ENCODE measurements at regions not wholly inside any gene's neighbourhood (a gene's known extent, or its start where the extent isn't known, plus 50 kb on each side); places are given as distances from the start of the nearest gene placed in this dataset.

GRCh38 chr5:5980538-5980895 is 397.8 kb downstream of the MED10 start:
- no peak overlapping the region for H3K27ac ChIP-seq (ENCODE audit: insufficient read depth, low read depth, low read length)
- no peak overlapping the region for H3K4me2 ChIP-seq (ENCODE audit: insufficient read depth, low read length)
- H4K20me1 ChIP-seq (replicated peaks; ENCODE audit: control insufficient read depth, extremely low read depth, insufficient read depth, low read length), result no peaks in the 10 kb centered on the region
- no peak overlapping the region for H3K4me3 ChIP-seq (replicated peaks in 1 of 3; ENCODE audit: insufficient read depth in 1 of 3, low read depth in 1 of 3, low read length in 3 of 3)
- H3K9me1 ChIP-seq (replicated peaks; ENCODE audit: control insufficient read depth, extremely low read depth, insufficient read depth, low read length), result no peaks in the 10 kb centered on the region
- no peaks in the 10 kb centered on the region for H3K79me2 ChIP-seq (ENCODE audit: control insufficient read depth, insufficient read depth, low read length)
- H2AFZ ChIP-seq (ENCODE audit: low read depth, low read length), result no peak overlapping the region
- no peak overlapping the region for H3K9ac ChIP-seq (replicated peaks; ENCODE audit: extremely low read depth, insufficient read depth, low read length)
- peaks cover 4% of the 10 kb centered on the region for H3K9me3 ChIP-seq (replicated peaks; ENCODE audit: control insufficient read depth, insufficient read depth, low read length)
- H3K36me3 ChIP-seq (ENCODE audit: control insufficient read depth in 2 of 2, extremely low read depth in 1 of 2, insufficient read depth in 2 of 2, low read length in 2 of 2), result no peaks in the 10 kb centered on the region
- intact Hi-C loops (cut with micrococcal nuclease) (no loop called here), dilution Hi-C loops (cut with MboI; ENCODE audit: extremely low pct_ligation_motif_present, low sequenced_read_pairs) (no loop called here)
- CTCF ChIA-PET, result no interaction called here
- H3K27me3 ChIP-seq (ENCODE audit: control insufficient read depth in 2 of 2, insufficient read depth in 2 of 2, low read length in 2 of 2), result no peaks in the 10 kb centered on the region
- no TSS peak for BruUV-seq (replicated peaks)
- no peak for TF ChIP-seq JUN (IDR thresholded peaks at IDR 0.05; ENCODE audit: borderline replicate concordance, insufficient read depth, insufficient read length, low read depth)
- TF ChIP-seq POLR2A (IDR thresholded peaks at IDR 0.05; ENCODE audit: low read depth, low read length), result no peak
- TF ChIP-seq MAX (IDR thresholded peaks at IDR 0.05; ENCODE audit: insufficient read depth, insufficient read length), result no peak
- TF ChIP-seq FOS (IDR thresholded peaks at IDR 0.05; ENCODE audit: borderline replicate concordance, insufficient read depth, low read length), result no peak
- TF ChIP-seq CTCF (IDR thresholded peaks at IDR 0.05; ENCODE audit: extremely low read depth in 1 of 2, insufficient read depth in 1 of 2, low read depth in 1 of 2, low read length in 2 of 2), result no peak
- TF ChIP-seq MYC (IDR thresholded peaks at IDR 0.05; ENCODE audit: low read depth, low read length), result no peak
- no peak for TF ChIP-seq EZH2 (IDR thresholded peaks at IDR 0.05; ENCODE audit: borderline replicate concordance, low read depth, low read length, severe bottlenecking)
- no peak for TF ChIP-seq POLR2AphosphoS5 (IDR thresholded peaks at IDR 0.05; ENCODE audit: insufficient read depth, low read depth, low read length)
- no peak for TF ChIP-seq GATA2 (IDR thresholded peaks at IDR 0.05; ENCODE audit: insufficient read depth, insufficient read length, low read depth, low read length)
- FAIRE-seq, result no peak
- DNase-seq (ENCODE audit: low read depth, low spot score), result no peak
- no peaks in the 10 kb centered on the region for H3K4me1 ChIP-seq (ENCODE audit: control insufficient read depth, extremely low read depth, insufficient read depth, low read length)
- POLR2A ChIA-PET, result no interaction called here
